CD14-positive monocyte (primary cell): ENCODE measurements at regions not wholly inside any gene's neighbourhood (a gene's known extent, or its start where the extent isn't known, plus 50 kb on each side); places are given as distances from the start of the nearest gene placed in this dataset.

Source experiments
- DNase-seq, 3 donors: peaks; one replicate each; pipeline ENCODE4 v3.0.0-alpha.2; 2011 to 2022
- H2AFZ ChIP-seq: 2 replicates; pipeline ENCODE4 v1.6.0; 2012; ENCODE audit warnings: mild to moderate bottlenecking, low read depth, low read length, inconsistent platforms; ENCODE audit not compliant: insufficient read depth, poor library complexity, severe bottlenecking
- H3K27ac ChIP-seq, 2 donors: 1 replicate in 1 of 2; 2 replicates in 1 of 2; pipeline ENCODE4 v1.5.1; 2012 to 2013; ENCODE audit warnings: low read length in 2 of 2, control low read depth in 1 of 2, inconsistent platforms in 1 of 2, low read depth in 1 of 2, mild to moderate bottlenecking in 1 of 2
- H3K27me3 ChIP-seq, 2 donors: one replicate each; pipeline versions ENCODE4 v1.6.0 to v1.6.1; 2011 to 2013; ENCODE audit warnings: low read length in 2 of 2; ENCODE audit not compliant: control insufficient read depth in 2 of 2, insufficient read depth in 2 of 2
- H3K36me3 ChIP-seq, 2 donors: replicated peaks in 1 of 2; 1 replicate in 1 of 2; 2 replicates in 1 of 2; pipeline versions ENCODE4 v1.5.1 to v1.6.1; 2012 to 2013; ENCODE audit warnings: low read length in 2 of 2, control low read depth in 1 of 2, inconsistent platforms in 1 of 2, mild to moderate bottlenecking in 1 of 2; ENCODE audit not compliant: insufficient read depth in 2 of 2, control insufficient read depth in 1 of 2
- H3K4me1 ChIP-seq, 2 donors: 1 replicate in 1 of 2; 2 replicates in 1 of 2; pipeline versions ENCODE4 v1.5.1 to v1.6.1; 2012 to 2013; ENCODE audit warnings: low read length in 2 of 2, control low read depth in 1 of 2, inconsistent platforms in 1 of 2, mild to moderate bottlenecking in 1 of 2, moderate library complexity in 1 of 2; ENCODE audit not compliant: insufficient read depth in 2 of 2, control insufficient read depth in 1 of 2
- H3K4me2 ChIP-seq: replicated peaks from 2 replicates; pipeline ENCODE3; 2012; ENCODE audit warnings: low read length, moderate library complexity, mild to moderate bottlenecking; ENCODE audit not compliant: poor library complexity, severe bottlenecking; ENCODE audit errors: extremely low read depth
- H3K4me3 ChIP-seq, 3 experiments: fragments of 200-600 bp in 1 of 3; sonication (generic) in 1 of 3; replicated peaks in 1 of 3; 1 replicate in 2 of 3; 2 replicates in 1 of 3; pipeline ENCODE4 v1.5.1; 2011 to 2013; ENCODE audit warnings: low read length in 3 of 3, mild to moderate bottlenecking in 3 of 3, control low read depth in 2 of 3, low read depth in 2 of 3, inconsistent platforms in 1 of 3, moderate library complexity in 1 of 3
- H3K79me2 ChIP-seq: 2 replicates; pipeline ENCODE4 v1.6.0; 2012; ENCODE audit warnings: mild to moderate bottlenecking, control low read depth, inconsistent platforms, low read length, moderate library complexity; ENCODE audit not compliant: insufficient read depth
- H3K9ac ChIP-seq: 2 replicates; pipeline ENCODE4 v1.6.0; 2017; ENCODE audit warnings: low read length, mild to moderate bottlenecking; ENCODE audit not compliant: insufficient read depth, poor library complexity, severe bottlenecking
- H3K9me3 ChIP-seq, 2 donors: replicated peaks in 1 of 2; 1 replicate in 1 of 2; 2 replicates in 1 of 2; pipeline versions ENCODE4 v1.5.1 to v1.6.1; 2012 to 2013; ENCODE audit warnings: low read length in 2 of 2, control low read depth in 1 of 2; ENCODE audit not compliant: control insufficient read depth in 1 of 2, insufficient read depth in 1 of 2
- H4K20me1 ChIP-seq: 2 replicates; pipeline ENCODE4 v1.6.0; 2012; ENCODE audit warnings: mild to moderate bottlenecking, low read length, control low read depth, moderate library complexity; ENCODE audit not compliant: insufficient read depth
- H3K27ac Mint-ChIP-seq, 7 donors: one replicate each; pipeline ENCODE4 v1.8.0; 2020; ENCODE audit warnings: mild to moderate bottlenecking in 7 of 7, mixed read lengths in 7 of 7, moderate library complexity in 6 of 7, inconsistent platforms in 2 of 7
- H3K27me3 Mint-ChIP-seq, 3 donors: one replicate each; pipeline ENCODE4 v1.8.0; 2021 to 2022; ENCODE audit warnings: low read depth in 3 of 3, mild to moderate bottlenecking in 3 of 3, mixed read lengths in 3 of 3, moderate library complexity in 3 of 3, inconsistent platforms in 1 of 3
- H3K36me3 Mint-ChIP-seq, 2 donors: one replicate each; pipeline ENCODE4 v1.8.0; 2020; ENCODE audit warnings: mixed read lengths in 2 of 2, inconsistent platforms in 1 of 2, mild to moderate bottlenecking in 1 of 2
- H3K4me1 Mint-ChIP-seq: one replicate; pipeline ENCODE4 v1.8.0; 2020; ENCODE audit warnings: mild to moderate bottlenecking, mixed read lengths
- H3K4me3 Mint-ChIP-seq, 2 donors: one replicate each; pipeline ENCODE4 v1.8.0; 2020; ENCODE audit warnings: mild to moderate bottlenecking in 2 of 2, mixed read lengths in 2 of 2, moderate library complexity in 1 of 2
- H3K9me3 Mint-ChIP-seq, 7 donors: one replicate each; pipeline ENCODE4 v1.8.0; 2020 to 2022; ENCODE audit warnings: mixed read lengths in 7 of 7, mild to moderate bottlenecking in 6 of 7, moderate library complexity in 6 of 7, inconsistent platforms in 2 of 7
- CTCF ChIP-seq: fragments of 200-600 bp; IDR thresholded peaks from one replicate; pipeline ENCODE4 v1.8.0; 2022; ENCODE audit warnings: antibody characterized with exemption, mild to moderate bottlenecking
- WGBS: methylation state at CpG from one replicate; pipeline ENCODE4 v1.1.5; 2013; ENCODE audit warnings: missing lambda C conversion rate; ENCODE audit not compliant: insufficient coverage; 5-methylcytosine and 5-hydroxymethylcytosine counted together
- intact Hi-C, 2 donors: fragments of 100-400 bp; cut with micrococcal nuclease; formaldehyde crosslinking; loops; one replicate each; pipeline versions ENCODE4 v1.15.0 to v1.15.1; 2023

- H3K4me1 ChIP-seq: peaks cover 5 to 17% of the 10 kb centered on the region in 2 donors
- Mint-ChIP-seq H3K27me3 (no peaks in the 10 kb centered on the region), H3K9me3 (peaks cover 0 to 18% (median 3%) of the 10 kb centered on the region in 7 donors), H3K4me3 (no peak overlapping the region), H3K4me1 (peaks cover 19% of the 10 kb centered on the region), H3K27ac (no peak overlapping the region), H3K36me3 (no peaks in the 10 kb centered on the region)
- H3K27ac ChIP-seq: no peak overlapping the region
- no peak overlapping the region for H3K4me2 ChIP-seq
- no peaks in the 10 kb centered on the region for H3K27me3 ChIP-seq
- DNase-seq: no peak
- intact Hi-C loops: no loop called here
- H4K20me1 ChIP-seq: no peaks in the 10 kb centered on the region
- H2AFZ ChIP-seq: peak overlapping the region; percentile 56
- no peaks in the 10 kb centered on the region for H3K9me3 ChIP-seq
- no peaks in the 10 kb centered on the region for H3K79me2 ChIP-seq
- WGBS: 46% methylated on average over 6 of the region's 6 CpGs
- no peak overlapping the region for H3K4me3 ChIP-seq
- no peak for TF ChIP-seq CTCF
- no peaks in the 10 kb centered on the region for H3K36me3 ChIP-seq
- H3K9ac ChIP-seq: no peak overlapping the region
Measured at GRCh38 chr3:154872074-154872473, 208.0 kb upstream of the MME start.

DNA sequence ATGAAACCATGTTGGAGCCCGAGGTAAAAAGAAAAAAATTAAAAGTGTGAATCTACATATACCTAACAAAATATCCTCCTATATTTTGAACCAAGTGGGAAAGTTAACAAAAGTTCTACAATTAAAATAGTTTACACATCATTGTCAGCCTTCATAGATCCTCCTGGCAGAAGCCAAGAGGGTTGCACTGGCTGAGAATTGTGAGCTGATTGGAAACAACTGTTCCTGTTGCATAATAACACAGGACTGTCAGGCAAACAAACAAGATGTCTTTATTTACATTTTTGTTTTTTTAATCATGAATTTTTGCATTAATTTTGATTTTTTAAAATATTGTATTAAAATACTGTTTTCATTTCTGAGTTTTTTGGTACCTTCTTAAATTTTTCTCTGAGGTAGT is 215.2 kb upstream of the MME start:
- Mint-ChIP-seq H3K36me3 (no peaks in the 10 kb centered on the region), H3K4me1 (no peaks in the 10 kb centered on the region), H3K27me3 (peaks cover 0 to 1% (median 0%) of the 10 kb centered on the region in 3 donors), H3K9me3 (peaks cover 0 to 5% (median 0%) of the 10 kb centered on the region in 7 donors), H3K4me3 (no peak overlapping the region), H3K27ac (no peak overlapping the region)
- WGBS: no CpG with 5 or more reads among the region's 1 CpG
- TF ChIP-seq CTCF: no peak
- Histone ChIP-seq H3K4me3 (no peak overlapping the region), H3K4me1 (no peaks in the 10 kb centered on the region), H3K9ac (no peak overlapping the region), H4K20me1 (no peaks in the 10 kb centered on the region), H3K27me3 (no peaks in the 10 kb centered on the region), H3K36me3 (no peaks in the 10 kb centered on the region), H3K9me3 (no peaks in the 10 kb centered on the region), H2AFZ (no peak overlapping the region), H3K4me2 (no peak overlapping the region), H3K27ac (no peak overlapping the region), H3K79me2 (no peaks in the 10 kb centered on the region)
- intact Hi-C loops: no loop called here
- DNase-seq: no peak
